ENCODE measurements at regions not wholly inside any gene's neighbourhood (a gene's known extent, or its start where the extent isn't known, plus 50 kb on each side); places are given as distances from the start of the nearest gene placed in this dataset.
"Not testable (repeated sequence)": the region's sequence is repeated elsewhere in the genome, so short reads cannot be mapped to it uniquely, and the experiment has no call there.

DNA sequence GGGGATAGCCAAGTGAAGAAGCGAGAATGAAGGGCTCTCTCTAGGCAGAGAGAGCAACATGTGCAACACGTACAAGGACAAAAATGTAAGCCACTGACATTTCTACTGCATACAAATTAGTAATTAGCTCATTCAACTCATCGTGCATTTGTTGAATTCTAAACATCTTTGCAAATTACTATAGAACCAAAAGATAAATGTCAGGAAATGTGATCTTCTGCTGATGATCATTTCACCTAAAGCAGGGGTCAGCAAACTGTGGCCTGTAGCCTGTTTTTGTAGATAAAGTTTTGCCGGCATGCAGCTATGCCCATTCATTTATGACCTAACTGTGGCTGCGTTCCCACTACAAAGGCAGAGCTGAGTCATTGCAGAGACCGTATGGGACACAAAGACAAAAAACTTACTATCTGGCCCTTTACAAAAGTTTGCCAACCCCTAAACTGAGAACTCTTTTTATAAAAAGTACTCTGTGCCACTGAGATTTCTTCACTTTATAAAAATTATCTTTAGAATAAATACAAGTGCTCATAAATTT, 87.7 kb upstream of the NBPF12 start:
- not testable (repeated sequence) for TF ChIP-seq EZH2 (IDR thresholded peaks at IDR 0.05; ENCODE audit: borderline replicate concordance, low read depth, low read length, severe bottlenecking)
- TF ChIP-seq, protein P1, sequence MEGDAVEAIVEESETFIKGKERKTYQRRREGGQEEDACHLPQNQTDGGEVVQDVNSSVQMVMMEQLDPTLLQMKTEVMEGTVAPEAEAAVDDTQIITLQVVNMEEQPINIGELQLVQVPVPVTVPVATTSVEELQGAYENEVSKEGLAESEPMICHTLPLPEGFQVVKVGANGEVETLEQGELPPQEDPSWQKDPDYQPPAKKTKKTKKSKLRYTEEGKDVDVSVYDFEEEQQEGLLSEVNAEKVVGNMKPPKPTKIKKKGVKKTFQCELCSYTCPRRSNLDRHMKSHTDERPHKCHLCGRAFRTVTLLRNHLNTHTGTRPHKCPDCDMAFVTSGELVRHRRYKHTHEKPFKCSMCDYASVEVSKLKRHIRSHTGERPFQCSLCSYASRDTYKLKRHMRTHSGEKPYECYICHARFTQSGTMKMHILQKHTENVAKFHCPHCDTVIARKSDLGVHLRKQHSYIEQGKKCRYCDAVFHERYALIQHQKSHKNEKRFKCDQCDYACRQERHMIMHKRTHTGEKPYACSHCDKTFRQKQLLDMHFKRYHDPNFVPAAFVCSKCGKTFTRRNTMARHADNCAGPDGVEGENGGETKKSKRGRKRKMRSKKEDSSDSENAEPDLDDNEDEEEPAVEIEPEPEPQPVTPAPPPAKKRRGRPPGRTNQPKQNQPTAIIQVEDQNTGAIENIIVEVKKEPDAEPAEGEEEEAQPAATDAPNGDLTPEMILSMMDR (IDR thresholded peaks at IDR 0.05; ENCODE audit: borderline replicate concordance, extremely low read depth, low read length, poor library complexity, severe bottlenecking), result not testable (repeated sequence)
